NCI-H2081 (cell line): ENCODE measurements at regions not wholly inside any gene's neighbourhood (a gene's known extent, or its start where the extent isn't known, plus 50 kb on each side); places are given as distances from the start of the nearest gene placed in this dataset.
"Not testable (repeated sequence)": the region's sequence is repeated elsewhere in the genome, so short reads cannot be mapped to it uniquely, and the experiment has no call there.

Source experiments
- DNase-seq, 2 experiments: peaks; one replicate each; lab custom pipeline; 2025; lab: John Stamatoyannopoulos, UW

GRCh38 chr18:39223283-39223682 is 1657.7 kb upstream of the CELF4 start:
- no peak for DNase-seq

GRCh38 chr18:39215920-39216319 is 1650.3 kb upstream of the CELF4 start:
- no peak for DNase-seq

- DNase-seq = no peak
These were observed 1645.9 kb upstream of the CELF4 start for GRCh38 chr18:39211461-39211860.

DNA sequence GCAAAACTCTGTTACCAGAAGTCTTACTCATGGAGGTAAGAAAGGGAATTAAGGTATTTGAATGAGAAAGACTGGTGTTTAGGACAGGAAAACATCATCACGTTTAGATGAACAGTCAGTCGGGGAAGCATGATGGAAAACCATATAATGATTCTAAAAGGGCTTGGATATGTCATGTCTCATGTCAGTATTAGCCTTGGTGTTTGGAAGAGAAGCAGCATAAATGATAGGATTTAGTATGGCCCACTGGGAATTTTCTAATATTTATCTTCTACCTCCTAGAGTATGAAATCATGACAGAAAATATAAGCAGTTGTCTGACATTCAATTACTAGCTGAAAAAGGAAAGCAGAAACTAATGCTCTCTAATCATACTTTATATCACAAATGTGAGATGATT is 1643.6 kb upstream of the CELF4 start:
- DNase-seq = no peak

- no peak for DNase-seq
These were observed 1643.1 kb upstream of the CELF4 start for GRCh38 chr18:39208729-39209128.

DNA sequence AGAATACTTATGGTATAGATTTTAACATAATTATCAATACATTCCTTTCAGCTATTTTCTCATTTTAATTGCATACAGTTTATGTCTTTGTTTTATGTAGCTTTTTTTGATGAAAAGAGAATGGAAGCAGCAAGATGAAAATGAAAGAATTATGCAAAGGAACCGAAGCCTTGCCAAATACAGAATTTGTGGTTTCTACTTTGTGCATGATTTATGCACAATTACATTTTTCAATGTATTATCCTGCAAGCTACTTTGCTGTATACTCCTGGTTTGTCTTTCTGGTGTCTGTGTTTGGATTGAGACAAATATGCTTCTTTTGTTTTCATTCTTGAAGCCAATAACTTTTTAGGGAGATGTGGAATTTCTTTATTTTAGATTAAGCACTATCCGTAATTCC is 1642.6 kb upstream of the CELF4 start:
- no peak for DNase-seq

DNA sequence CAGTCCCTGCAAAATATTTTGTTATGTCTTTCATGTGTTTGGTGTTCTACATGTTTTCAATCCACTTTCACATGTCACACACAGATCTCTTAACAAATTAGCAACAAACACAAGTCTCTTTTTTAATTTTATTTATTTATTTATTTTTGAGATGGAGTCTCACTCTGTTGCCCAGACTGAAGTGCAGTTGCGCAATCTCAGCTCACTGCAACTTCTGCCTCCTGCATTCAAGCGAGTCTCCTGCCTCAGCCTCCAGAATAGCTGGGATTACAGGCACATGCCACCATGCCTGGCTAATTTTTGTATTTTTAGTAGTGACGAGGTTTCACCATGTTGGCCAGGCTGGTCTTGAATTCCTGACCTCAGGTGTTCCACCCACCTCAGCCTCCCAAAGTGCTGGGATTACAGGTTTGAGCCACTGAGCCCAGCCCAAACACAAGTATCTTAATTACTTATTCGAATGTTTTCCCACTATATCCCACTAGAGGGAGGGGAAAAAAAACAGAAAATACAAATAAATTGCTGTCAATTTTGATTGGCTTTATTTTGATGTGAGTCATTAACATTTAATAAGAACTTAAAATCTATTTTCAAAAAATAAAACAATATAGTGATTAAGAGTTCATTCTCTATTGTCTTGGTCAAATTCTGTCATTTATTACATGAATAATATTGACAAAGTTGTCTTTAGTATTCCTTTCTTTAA is 1641.0 kb upstream of the CELF4 start:
- not testable (repeated sequence) for DNase-seq

DNA sequence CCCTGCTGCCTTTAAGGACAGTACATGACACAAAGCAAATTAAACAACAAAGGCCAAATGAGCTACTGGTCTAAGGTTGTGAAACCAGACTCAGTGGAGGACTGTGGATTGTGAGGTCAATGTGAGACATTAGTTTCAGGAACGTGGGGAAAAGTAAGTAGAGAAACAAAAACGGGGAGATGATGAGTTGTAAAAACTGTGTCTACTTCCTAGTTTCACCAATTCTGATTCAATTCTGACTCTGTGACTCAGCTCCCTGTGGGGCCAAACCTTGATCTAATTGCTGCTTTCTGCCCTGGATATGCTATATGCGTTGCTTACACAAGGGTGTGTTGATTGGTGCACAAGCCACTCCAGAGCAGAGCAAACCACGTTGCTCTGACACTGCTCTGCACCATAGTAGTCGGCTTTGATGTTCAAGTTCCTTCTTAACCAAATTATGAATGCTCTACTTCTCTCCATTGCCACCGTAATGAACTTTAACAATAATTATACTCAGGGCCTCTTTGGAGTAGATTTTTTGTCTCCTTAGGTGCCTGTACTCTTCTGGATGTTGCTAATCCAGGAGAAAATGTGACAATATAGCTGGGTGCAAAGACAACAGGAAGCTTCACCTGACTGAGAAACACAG is 1640.1 kb upstream of the CELF4 start:
- no peak for DNase-seq

DNA sequence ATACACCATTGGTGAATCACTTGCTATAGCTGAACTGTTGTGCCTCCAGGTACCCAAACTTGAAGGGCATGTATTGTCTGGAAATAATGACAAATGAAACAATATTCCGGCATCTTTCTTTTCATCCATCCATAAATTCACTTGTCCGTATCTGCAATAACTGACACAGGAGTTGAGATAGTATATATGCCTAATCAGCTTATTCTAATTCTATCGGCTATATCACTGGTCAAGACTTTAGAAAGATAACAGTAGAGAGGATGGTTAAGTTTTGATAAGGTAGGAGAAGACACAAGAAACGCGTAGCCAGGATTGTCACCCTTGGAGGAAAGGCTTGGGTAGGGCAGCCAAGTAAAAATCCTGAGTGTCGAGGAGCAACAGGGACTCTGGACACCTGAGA is 1634.6 kb upstream of the CELF4 start:
- no peak for DNase-seq

DNA sequence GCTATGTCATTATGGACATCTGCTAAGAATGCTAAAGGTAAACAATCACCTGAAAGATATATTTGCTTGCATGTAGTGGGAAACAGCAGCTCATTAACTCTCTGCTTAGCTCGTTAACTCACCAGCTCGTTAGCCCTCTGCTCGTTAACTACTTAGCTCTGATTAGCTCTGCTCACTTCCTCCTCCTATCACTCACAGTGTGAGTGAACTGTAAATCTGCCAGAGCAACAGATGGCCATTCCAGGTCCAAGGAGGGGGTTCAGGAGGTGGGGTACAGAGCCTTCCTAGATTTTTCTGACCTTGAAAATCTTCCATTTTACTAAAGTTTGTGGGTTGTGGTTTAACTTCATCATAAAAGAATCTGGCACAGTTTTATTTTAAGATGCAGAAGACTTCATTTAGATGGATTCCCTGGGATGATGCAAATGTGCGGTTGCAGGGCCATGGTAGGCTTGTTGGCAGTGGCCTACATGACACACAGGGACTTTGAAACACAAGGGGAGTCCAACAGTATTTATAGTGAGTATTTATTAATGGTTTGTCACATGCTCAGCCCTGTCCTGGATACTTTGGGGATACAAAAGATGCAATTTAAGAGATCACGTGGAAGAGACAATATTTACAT is 1633.7 kb upstream of the CELF4 start:
- no peak for DNase-seq

GRCh38 chr18:39198376-39198775 is 1632.8 kb upstream of the CELF4 start:
- DNase-seq = no peak

- DNase-seq = no peak
These were observed 1626.3 kb upstream of the CELF4 start for GRCh38 chr18:39191931-39192330.

DNA sequence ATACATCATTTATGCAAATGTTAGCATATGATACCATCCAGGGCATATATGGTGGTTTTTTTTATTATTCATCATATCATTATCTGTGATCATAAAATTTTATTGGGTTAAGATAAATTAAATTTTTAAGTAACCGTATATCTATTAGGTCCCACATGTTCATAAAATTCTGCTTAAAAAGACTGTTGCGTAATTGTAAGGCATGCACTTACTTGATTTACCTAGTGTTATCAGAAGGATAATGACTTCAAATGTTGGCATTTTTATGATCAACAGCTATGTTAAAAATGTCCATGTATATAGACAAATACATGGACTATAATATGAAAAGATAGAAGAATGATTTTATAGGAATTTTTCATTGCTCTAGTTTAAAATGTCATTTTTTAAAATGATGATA is 1625.5 kb upstream of the CELF4 start:
- DNase-seq = no peak

GRCh38 chr18:39190508-39190907 is 1624.9 kb upstream of the CELF4 start:
- DNase-seq = no peak

GRCh38 chr18:39188278-39188677 is 1622.7 kb upstream of the CELF4 start:
- DNase-seq = peak in 1 of 2 experiments; percentile 8

- DNase-seq = no peak
These were observed 1620.4 kb upstream of the CELF4 start for GRCh38 chr18:39186008-39186407.

DNA sequence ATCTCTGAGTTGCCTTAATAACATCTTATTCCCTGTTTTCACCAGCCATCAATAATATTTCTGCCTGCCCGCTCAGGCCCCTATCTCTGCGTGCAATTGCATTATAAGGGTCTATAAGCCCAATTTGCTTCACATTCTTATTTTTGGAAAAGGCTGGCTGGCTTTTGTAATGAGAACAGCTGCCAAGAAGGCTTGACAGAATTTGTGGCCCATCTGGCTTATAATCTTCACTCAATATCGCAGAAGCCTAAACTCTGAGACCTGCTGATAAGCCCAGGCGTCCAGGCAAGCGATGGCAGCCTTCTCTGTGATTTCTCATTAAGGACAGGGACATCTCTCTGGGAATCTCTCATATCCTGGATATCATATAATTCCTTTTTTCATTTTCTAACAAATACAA is 1618.6 kb upstream of the CELF4 start:
- DNase-seq = no peak

- no peak for DNase-seq
These were observed 1612.6 kb upstream of the CELF4 start for GRCh38 chr18:39178166-39178565.

DNA sequence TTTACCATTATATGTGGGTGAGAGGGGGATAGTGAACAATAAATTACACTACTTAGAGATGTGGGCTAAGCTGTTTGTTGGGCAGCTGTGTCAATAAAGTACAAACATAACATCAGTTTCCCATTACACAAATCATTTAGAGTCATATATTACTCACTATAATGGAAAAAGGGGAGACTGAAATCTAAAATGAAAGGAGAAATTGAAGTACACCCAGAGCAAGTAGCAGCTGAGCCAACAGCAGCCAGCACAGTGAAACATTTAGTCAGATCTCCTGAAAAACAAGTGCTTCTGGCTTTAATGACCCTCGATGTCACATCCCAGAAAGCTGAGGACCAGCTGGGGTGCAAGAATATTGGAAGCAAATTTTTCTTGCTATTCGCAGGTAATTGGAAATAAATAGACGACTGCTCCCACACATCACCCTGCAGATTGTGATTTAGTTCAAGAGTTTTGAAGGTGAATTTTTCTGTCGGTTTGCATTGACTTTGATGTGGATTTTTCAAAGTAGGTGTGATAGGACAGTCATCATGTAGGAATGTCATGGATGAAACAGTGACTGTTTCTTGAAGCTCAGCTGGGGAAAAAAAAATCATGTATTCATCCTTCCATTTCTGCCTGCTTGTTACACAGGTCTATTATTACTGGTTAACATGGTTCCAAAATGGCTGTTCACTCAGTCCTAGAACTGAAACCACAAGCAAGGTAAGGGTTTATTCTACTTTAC is 1607.3 kb upstream of the CELF4 start:
- peak; percentile 54 to 87 for DNase-seq

- no peak for DNase-seq
These were observed 1603.1 kb upstream of the CELF4 start for GRCh38 chr18:39168723-39169122.

GRCh38 chr18:39167990-39168389 is 1602.4 kb upstream of the CELF4 start:
- no peak for DNase-seq

- no peak for DNase-seq
These were observed 1601.2 kb upstream of the CELF4 start for GRCh38 chr18:39166776-39167175.
